ENCODE measurements at regions not wholly inside any gene's neighbourhood (a gene's known extent, or its start where the extent isn't known, plus 50 kb on each side); places are given as distances from the start of the nearest gene placed in this dataset.

- no peaks in the 10 kb centered on the region for H3K27me3 ChIP-seq (ENCODE audit: low read depth)
- H3K4me1 ChIP-seq, result no peaks in the 10 kb centered on the region
- no peak for DNase-seq
- no peak for TF ChIP-seq CTCF (IDR thresholded peaks at IDR 0.05; ENCODE audit: borderline replicate concordance)
- no peaks in the 10 kb centered on the region for H3K36me3 ChIP-seq
- intact Hi-C loops (cut with micrococcal nuclease), result no loop called here
- peaks cover 6% of the 10 kb centered on the region for H3K9me3 ChIP-seq (replicated peaks)
- no peak overlapping the region for H3K4me3 ChIP-seq
- no peak overlapping the region for H3K27ac ChIP-seq (replicated peaks)
Observed at GRCh38 chr1:79375352-79375751, 368.8 kb upstream of the ADGRL4 start.

GRCh38 chr1:79374397-79374796 is 367.9 kb upstream of the ADGRL4 start:
- no peak for DNase-seq
- H3K4me1 ChIP-seq, result no peaks in the 10 kb centered on the region
- H3K36me3 ChIP-seq, result no peaks in the 10 kb centered on the region
- intact Hi-C loops (cut with micrococcal nuclease), result no loop called here
- no peak overlapping the region for H3K27ac ChIP-seq (replicated peaks)
- no peak for TF ChIP-seq CTCF (IDR thresholded peaks at IDR 0.05; ENCODE audit: borderline replicate concordance)
- H3K27me3 ChIP-seq (ENCODE audit: low read depth), result no peaks in the 10 kb centered on the region
- peaks cover 6% of the 10 kb centered on the region for H3K9me3 ChIP-seq (replicated peaks)
- no peak overlapping the region for H3K4me3 ChIP-seq

GRCh38 chr1:79373481-79374125 is 367.1 kb upstream of the ADGRL4 start:
- no peak for TF ChIP-seq CTCF (IDR thresholded peaks at IDR 0.05; ENCODE audit: borderline replicate concordance)
- Histone ChIP-seq H3K27ac (replicated peaks) (no peak overlapping the region), H3K36me3 (no peaks in the 10 kb centered on the region), H3K4me1 (no peaks in the 10 kb centered on the region), H3K9me3 (replicated peaks) (peaks cover 6% of the 10 kb centered on the region), H3K27me3 (ENCODE audit: low read depth) (no peaks in the 10 kb centered on the region), H3K4me3 (no peak overlapping the region)
- DNase-seq, result no peak
- intact Hi-C loops (cut with micrococcal nuclease), result no loop called here

DNA sequence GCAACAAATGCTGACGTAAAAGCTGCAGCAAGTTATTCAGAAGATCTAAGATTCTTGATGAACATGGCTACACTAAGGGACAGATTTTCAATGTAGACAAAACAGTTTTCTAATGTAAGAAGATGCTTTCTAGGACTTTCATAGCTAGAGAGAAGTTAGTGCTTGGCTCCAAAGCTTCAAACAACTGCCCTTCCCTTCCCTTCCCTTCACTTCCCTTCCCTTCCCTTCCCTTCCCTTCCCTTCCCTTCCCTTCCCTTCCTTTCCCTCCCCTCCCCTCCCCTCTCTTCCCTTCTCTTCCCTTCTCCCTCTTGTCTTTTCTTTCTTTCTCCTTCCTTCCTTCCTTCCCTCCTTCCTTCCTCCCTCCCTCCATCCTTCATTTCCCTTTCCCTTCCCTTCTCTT is 365.3 kb upstream of the ADGRL4 start:
- intact Hi-C loops (cut with micrococcal nuclease), result no loop called here
- H3K9me3 ChIP-seq (replicated peaks), result peaks cover 6% of the 10 kb centered on the region
- TF ChIP-seq CTCF (IDR thresholded peaks at IDR 0.05; ENCODE audit: borderline replicate concordance), result no peak
- no peak overlapping the region for H3K27ac ChIP-seq (replicated peaks)
- no peaks in the 10 kb centered on the region for H3K27me3 ChIP-seq (ENCODE audit: low read depth)
- no peak overlapping the region for H3K4me3 ChIP-seq
- no peak for DNase-seq
- no peaks in the 10 kb centered on the region for H3K4me1 ChIP-seq
- H3K36me3 ChIP-seq, result no peaks in the 10 kb centered on the region

DNA sequence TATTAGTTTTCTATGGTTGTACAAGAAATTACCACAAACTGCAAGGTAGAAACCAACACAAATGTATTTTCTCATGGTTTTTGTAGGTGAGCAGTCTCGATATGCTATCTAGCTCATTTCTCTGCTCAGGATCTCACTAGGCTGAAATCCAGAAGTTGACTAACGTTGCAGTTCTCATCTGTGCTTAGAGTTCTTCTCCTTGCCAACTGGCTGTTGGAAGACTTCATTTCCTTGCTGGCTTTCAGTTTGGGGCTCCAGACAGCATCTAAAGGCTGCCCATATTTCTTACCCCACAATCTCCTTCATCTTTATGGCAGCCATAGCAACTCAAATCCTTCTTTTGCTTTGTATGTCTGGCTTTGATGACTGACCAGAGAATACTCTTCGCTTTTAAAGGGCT is 362.6 kb upstream of the ADGRL4 start:
- TF ChIP-seq CTCF (IDR thresholded peaks at IDR 0.05; ENCODE audit: borderline replicate concordance), result no peak

More for the DNA sequence above, 362.6 kb upstream of the ADGRL4 start:
- intact Hi-C loops (cut with micrococcal nuclease), result no loop called here
- Histone ChIP-seq H3K4me3 (no peak overlapping the region), H3K9me3 (replicated peaks) (peaks cover 6% of the 10 kb centered on the region), H3K4me1 (no peaks in the 10 kb centered on the region), H3K27me3 (ENCODE audit: low read depth) (no peaks in the 10 kb centered on the region), H3K27ac (replicated peaks) (no peak overlapping the region), H3K36me3 (no peaks in the 10 kb centered on the region)
- DNase-seq, result no peak
